ENCODE measurements at regions not wholly inside any gene's neighbourhood (a gene's known extent, or its start where the extent isn't known, plus 50 kb on each side); places are given as distances from the start of the nearest gene placed in this dataset.

DNA sequence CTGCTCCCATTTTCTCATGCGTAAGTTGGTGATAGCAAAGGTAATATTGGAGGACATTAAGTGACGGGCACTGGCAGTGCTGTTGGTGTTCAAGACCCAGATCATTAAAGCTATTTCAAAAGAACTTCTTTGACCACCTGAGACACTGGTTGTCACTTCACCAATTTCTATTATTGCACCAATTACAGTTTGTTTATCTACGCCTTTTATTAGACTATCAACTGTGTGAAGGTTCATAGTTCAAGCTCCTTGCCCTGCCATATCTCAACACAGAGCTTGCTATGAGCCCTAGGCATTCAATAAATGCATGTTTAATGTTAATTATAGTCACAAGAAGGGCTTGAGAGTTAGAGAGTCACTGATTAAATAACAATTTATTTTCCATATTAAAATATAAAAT is 778.7 kb upstream of the HS3ST1 start:
- CTCF ChIA-PET: interaction anchor here (1.3 kb wide), 1 partner anchor 11 kb away, joined by 4 read pairs; no protein-coding TSS in a partner anchor
- Histone ChIP-seq H3K9me3 (ENCODE audit: control extremely low read depth in 1 of 5, control insufficient read depth in 4 of 5, insufficient read depth in 2 of 5, low read depth in 1 of 5, low read length in 4 of 5) (no peaks in the 10 kb centered on the region), H3K4me3 (ENCODE audit: control insufficient read depth in 1 of 7, extremely low read depth in 1 of 7, insufficient read depth in 4 of 7, low read depth in 2 of 7, low read length in 6 of 7) (no peak overlapping the region), H3K4me1 (ENCODE audit: control extremely low read depth in 1 of 4, control insufficient read depth in 4 of 4, insufficient read depth in 4 of 4, low read length in 3 of 4) (peaks cover 0 to 3% (median 1%) of the 10 kb centered on the region in 4 experiments), H3K36me3 (ENCODE audit: control insufficient read depth in 4 of 4, insufficient read depth in 4 of 4, low read length in 3 of 4) (no peaks in the 10 kb centered on the region), H3K27me3 (replicated peaks in 2 of 5; ENCODE audit: control insufficient read depth in 4 of 5, insufficient read depth in 5 of 5, low read length in 4 of 5) (no peaks in the 10 kb centered on the region), H3K27ac (ENCODE audit: insufficient read depth in 1 of 2, low read depth in 1 of 2, low read length in 2 of 2, poor library complexity in 1 of 2, severe bottlenecking in 2 of 2) (no peak overlapping the region)
- 100% methylated on average over 1 of the region's 3 CpGs for WGBS (ENCODE audit: insufficient coverage)
- DNase-seq: no peak
- POLR2A ChIA-PET: no interaction called here

DNA sequence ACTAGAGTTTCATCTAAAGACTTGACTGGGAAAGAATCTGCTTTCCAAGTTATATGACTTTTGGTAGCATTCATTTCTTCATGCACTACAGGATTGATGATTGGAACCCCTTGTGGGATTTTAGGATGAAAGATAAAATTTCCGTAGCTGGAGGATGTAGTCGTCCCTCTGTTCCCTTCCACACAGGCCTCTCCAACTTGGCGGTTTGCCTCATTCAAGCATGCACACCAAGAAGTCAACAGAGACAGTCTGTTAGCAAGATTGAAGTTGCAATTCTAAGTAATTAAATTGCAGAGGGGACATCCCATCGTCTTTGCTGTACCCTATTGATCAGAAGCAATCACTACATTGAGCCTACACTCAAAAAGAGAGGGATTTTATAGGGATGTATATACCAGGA is 777.4 kb upstream of the HS3ST1 start:
- CTCF ChIA-PET: interaction anchor here (0.7 kb wide), 1 partner anchor 79 kb away, joined by 3 read pairs; no protein-coding TSS in a partner anchor
- no peaks in the 10 kb centered on the region for H3K36me3 ChIP-seq (ENCODE audit: control insufficient read depth in 4 of 4, insufficient read depth in 4 of 4, low read length in 3 of 4)

DNA sequence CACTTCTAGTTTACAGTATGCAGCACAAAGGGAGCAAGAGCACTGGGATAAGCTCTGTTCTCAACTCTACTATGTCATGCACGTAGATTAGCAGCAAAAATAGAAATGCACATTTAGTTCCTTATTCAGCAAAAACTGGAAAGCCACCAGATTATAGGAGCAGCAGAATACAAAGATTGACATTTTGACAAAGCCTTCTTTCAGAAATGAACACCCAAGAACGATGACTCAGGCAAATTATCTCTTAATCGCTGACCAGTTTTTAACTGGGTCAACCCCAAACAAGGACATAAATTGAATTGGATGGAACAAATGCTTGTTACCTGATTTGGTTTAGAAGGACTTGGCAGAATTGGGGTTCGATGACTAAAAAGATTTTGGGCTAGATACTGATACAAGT is 775.3 kb upstream of the HS3ST1 start:
- WGBS (ENCODE audit: insufficient coverage): 92% methylated on average over 2 of the region's 4 CpGs
- POLR2A ChIA-PET: no interaction called here

More for the DNA sequence above, 777.4 kb upstream of the HS3ST1 start:
- 100% methylated on average over 1 of the region's 4 CpGs for whole genome bisulfite sequencing (ENCODE audit: insufficient coverage)
- Histone ChIP-seq H3K27me3 (replicated peaks in 2 of 5; ENCODE audit: control insufficient read depth in 4 of 5, insufficient read depth in 5 of 5, low read length in 4 of 5) (no peaks in the 10 kb centered on the region), H3K4me3 (ENCODE audit: control insufficient read depth in 1 of 7, extremely low read depth in 1 of 7, insufficient read depth in 4 of 7, low read depth in 2 of 7, low read length in 6 of 7) (no peak overlapping the region), H3K27ac (ENCODE audit: insufficient read depth in 1 of 2, low read depth in 1 of 2, low read length in 2 of 2, poor library complexity in 1 of 2, severe bottlenecking in 2 of 2) (no peak overlapping the region), H3K9me3 (ENCODE audit: control extremely low read depth in 1 of 5, control insufficient read depth in 4 of 5, insufficient read depth in 2 of 5, low read depth in 1 of 5, low read length in 4 of 5) (no peaks in the 10 kb centered on the region), H3K4me1 (ENCODE audit: control extremely low read depth in 1 of 4, control insufficient read depth in 4 of 4, insufficient read depth in 4 of 4, low read length in 3 of 4) (peaks cover 0 to 3% (median 1%) of the 10 kb centered on the region in 4 experiments)
- POLR2A ChIA-PET: no interaction called here
- DNase-seq: no peak

DNA sequence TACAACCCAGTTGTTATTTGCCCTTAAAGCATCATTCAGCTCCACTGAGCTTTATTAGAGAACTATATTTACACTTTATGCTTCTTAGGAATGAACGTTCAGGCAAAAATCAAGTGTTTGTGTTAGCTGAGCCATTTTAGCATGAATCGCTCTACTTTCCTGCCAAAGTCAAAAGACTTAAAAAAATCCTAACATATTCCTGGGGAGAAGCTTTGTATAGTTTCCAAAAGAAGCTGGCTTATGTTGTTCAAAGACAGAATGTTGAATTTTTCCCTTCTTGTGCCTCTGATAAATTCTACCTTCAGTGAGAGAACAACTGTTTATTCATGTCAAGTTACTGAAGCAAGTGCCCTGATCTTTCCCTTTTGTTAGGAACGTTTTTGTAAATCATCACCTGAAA is 771.5 kb upstream of the HS3ST1 start:
- Histone ChIP-seq H3K4me1 (ENCODE audit: control extremely low read depth in 1 of 4, control insufficient read depth in 4 of 4, insufficient read depth in 4 of 4, low read length in 3 of 4) (no peaks in the 10 kb centered on the region), H3K36me3 (ENCODE audit: control insufficient read depth in 4 of 4, insufficient read depth in 4 of 4, low read length in 3 of 4) (no peaks in the 10 kb centered on the region), H3K27ac (ENCODE audit: insufficient read depth in 1 of 2, low read depth in 1 of 2, low read length in 2 of 2, poor library complexity in 1 of 2, severe bottlenecking in 2 of 2) (no peak overlapping the region), H3K27me3 (replicated peaks in 2 of 5; ENCODE audit: control insufficient read depth in 4 of 5, insufficient read depth in 5 of 5, low read length in 4 of 5) (no peaks in the 10 kb centered on the region), H3K9me3 (ENCODE audit: control extremely low read depth in 1 of 5, control insufficient read depth in 4 of 5, insufficient read depth in 2 of 5, low read depth in 1 of 5, low read length in 4 of 5) (no peaks in the 10 kb centered on the region), H3K4me3 (ENCODE audit: control insufficient read depth in 1 of 7, extremely low read depth in 1 of 7, insufficient read depth in 4 of 7, low read depth in 2 of 7, low read length in 6 of 7) (no peak overlapping the region)
- 94% methylated on average over 2 of the region's 3 CpGs for WGBS (ENCODE audit: insufficient coverage)
- POLR2A ChIA-PET: no interaction called here
- CTCF ChIA-PET: no interaction called here
- DNase-seq: no peak

More for the DNA sequence above, 775.3 kb upstream of the HS3ST1 start:
- Histone ChIP-seq H3K27ac (ENCODE audit: insufficient read depth in 1 of 2, low read depth in 1 of 2, low read length in 2 of 2, poor library complexity in 1 of 2, severe bottlenecking in 2 of 2) (no peak overlapping the region), H3K36me3 (ENCODE audit: control insufficient read depth in 4 of 4, insufficient read depth in 4 of 4, low read length in 3 of 4) (no peaks in the 10 kb centered on the region), H3K4me1 (ENCODE audit: control extremely low read depth in 1 of 4, control insufficient read depth in 4 of 4, insufficient read depth in 4 of 4, low read length in 3 of 4) (peaks cover 0 to 3% (median under 1%) of the 10 kb centered on the region in 4 experiments), H3K27me3 (replicated peaks in 2 of 5; ENCODE audit: control insufficient read depth in 4 of 5, insufficient read depth in 5 of 5, low read length in 4 of 5) (no peaks in the 10 kb centered on the region), H3K9me3 (ENCODE audit: control extremely low read depth in 1 of 5, control insufficient read depth in 4 of 5, insufficient read depth in 2 of 5, low read depth in 1 of 5, low read length in 4 of 5) (no peaks in the 10 kb centered on the region), H3K4me3 (ENCODE audit: control insufficient read depth in 1 of 7, extremely low read depth in 1 of 7, insufficient read depth in 4 of 7, low read depth in 2 of 7, low read length in 6 of 7) (no peak overlapping the region)
- CTCF ChIA-PET: no interaction called here
- no peak for DNase-seq

DNA sequence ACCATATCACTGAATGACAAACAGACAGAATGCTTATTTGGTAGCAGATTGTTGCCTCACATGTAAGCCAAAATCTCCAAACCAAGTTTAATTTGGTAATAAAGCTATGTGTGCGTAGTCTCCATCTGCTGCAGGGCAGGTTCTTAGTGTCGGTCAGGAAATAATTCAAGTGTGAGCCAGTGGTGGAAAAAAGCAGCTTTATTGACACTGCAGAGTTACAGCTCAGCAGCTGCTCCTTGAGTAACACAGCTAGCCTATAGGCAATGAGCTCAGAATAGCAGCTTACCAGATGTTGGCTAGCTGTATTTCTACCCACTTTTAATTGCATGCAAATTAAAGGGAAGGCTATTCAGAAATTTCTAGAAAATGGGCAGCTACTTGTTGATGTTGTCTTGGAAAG is 757.8 kb upstream of the HS3ST1 start:
- no peaks in the 10 kb centered on the region for H3K4me1 ChIP-seq (ENCODE audit: control extremely low read depth in 1 of 4, control insufficient read depth in 4 of 4, insufficient read depth in 4 of 4, low read length in 3 of 4)
- WGBS (ENCODE audit: insufficient coverage): 84% methylated on average over 2 of the region's 2 CpGs
- no peak overlapping the region for H3K27ac ChIP-seq (ENCODE audit: insufficient read depth in 1 of 2, low read depth in 1 of 2, low read length in 2 of 2, poor library complexity in 1 of 2, severe bottlenecking in 2 of 2)
- H3K9me3 ChIP-seq (ENCODE audit: control extremely low read depth in 1 of 5, control insufficient read depth in 4 of 5, insufficient read depth in 2 of 5, low read depth in 1 of 5, low read length in 4 of 5): no peaks in the 10 kb centered on the region
- ChIA-PET CTCF (interaction anchor here (1.0 kb wide), 1 partner anchor 8 kb away, joined by 3 read pairs; no protein-coding TSS in a partner anchor), POLR2A (no interaction called here)
- no peak for DNase-seq
- H3K36me3 ChIP-seq (ENCODE audit: control insufficient read depth in 4 of 4, insufficient read depth in 4 of 4, low read length in 3 of 4): no peaks in the 10 kb centered on the region
- no peak overlapping the region for H3K4me3 ChIP-seq (ENCODE audit: control insufficient read depth in 1 of 7, extremely low read depth in 1 of 7, insufficient read depth in 4 of 7, low read depth in 2 of 7, low read length in 6 of 7)
- no peaks in the 10 kb centered on the region for H3K27me3 ChIP-seq (replicated peaks in 2 of 5; ENCODE audit: control insufficient read depth in 4 of 5, insufficient read depth in 5 of 5, low read length in 4 of 5)

DNA sequence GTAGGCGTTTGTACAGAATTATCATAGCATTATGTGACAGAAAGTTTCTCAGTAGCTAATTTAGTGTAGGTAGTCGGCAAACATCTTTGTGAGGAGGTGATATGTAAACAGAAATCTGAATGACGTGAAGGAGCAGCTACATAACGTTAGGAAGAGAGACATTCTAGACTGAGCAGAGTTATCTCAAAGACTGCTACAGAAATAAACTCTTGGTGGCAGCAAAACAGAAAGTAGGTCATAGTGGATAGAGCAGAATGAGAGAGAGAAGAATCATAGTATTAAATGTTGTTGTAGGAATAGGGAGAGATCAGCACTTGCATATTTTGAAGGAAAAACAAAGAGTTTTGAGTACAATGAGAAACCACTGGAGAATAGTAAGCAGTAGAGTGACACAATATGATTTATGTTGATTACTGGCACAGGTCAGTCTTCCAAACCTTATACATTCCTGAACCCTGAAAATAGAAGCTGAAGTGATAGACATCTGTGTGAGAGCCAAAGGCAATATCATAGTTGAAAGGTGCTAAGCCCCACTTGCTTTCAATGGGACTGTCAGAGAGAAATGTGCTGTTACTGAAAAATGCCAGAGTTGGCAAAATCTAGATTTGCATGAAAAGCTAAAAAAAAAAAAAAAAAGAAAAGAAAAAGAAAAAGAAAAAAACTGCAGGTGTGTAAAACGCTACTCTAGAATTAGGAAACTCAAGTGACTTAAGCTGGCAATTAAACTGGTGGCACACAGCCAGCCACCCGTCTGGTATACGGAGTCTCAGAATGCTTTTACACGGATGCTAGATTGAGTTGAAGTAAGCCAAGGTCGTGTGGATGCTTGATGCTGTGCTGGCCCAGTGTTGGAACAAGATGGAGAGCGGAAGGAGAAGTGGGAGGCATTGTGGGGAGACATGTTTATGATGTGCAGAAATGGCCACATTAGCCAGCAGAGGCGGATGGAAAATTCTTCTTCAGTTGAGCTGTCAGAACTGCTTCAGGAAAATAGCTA is 750.2 kb upstream of the HS3ST1 start:
- Histone ChIP-seq H3K4me3 (ENCODE audit: control insufficient read depth in 1 of 7, extremely low read depth in 1 of 7, insufficient read depth in 4 of 7, low read depth in 2 of 7, low read length in 6 of 7) (no peak overlapping the region), H3K27ac (ENCODE audit: insufficient read depth in 1 of 2, low read depth in 1 of 2, low read length in 2 of 2, poor library complexity in 1 of 2, severe bottlenecking in 2 of 2) (no peak overlapping the region), H3K27me3 (replicated peaks in 2 of 5; ENCODE audit: control insufficient read depth in 4 of 5, insufficient read depth in 5 of 5, low read length in 4 of 5) (no peaks in the 10 kb centered on the region), H3K9me3 (ENCODE audit: control extremely low read depth in 1 of 5, control insufficient read depth in 4 of 5, insufficient read depth in 2 of 5, low read depth in 1 of 5, low read length in 4 of 5) (no peaks in the 10 kb centered on the region), H3K4me1 (ENCODE audit: control extremely low read depth in 1 of 4, control insufficient read depth in 4 of 4, insufficient read depth in 4 of 4, low read length in 3 of 4) (no peaks in the 10 kb centered on the region), H3K36me3 (ENCODE audit: control insufficient read depth in 4 of 4, insufficient read depth in 4 of 4, low read length in 3 of 4) (no peaks in the 10 kb centered on the region)
- WGBS (ENCODE audit: insufficient coverage): 94% methylated on average over 11 of the region's 11 CpGs
- CTCF ChIA-PET: no interaction called here
- DNase-seq: no peak
- POLR2A ChIA-PET: no interaction called here

DNA sequence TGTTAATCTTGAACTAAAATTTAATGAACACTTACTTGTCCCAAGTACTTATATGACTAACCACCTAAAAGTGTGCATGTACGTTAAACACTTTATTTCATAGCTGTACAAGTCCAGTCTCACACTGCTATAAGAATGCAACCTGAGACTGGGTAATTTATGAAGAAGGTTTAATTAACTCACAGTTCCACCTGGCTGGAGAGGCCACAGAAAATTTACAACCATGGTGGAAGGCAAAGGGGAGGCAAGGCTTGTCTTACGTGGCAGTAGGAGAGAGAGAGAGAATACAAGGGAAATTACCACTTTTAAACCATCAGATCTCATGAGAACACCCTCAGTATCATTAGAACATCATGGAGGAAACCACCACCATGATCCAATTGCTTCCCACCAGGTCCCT is 748.7 kb upstream of the HS3ST1 start:
- DNase-seq: no peak
- POLR2A ChIA-PET: no interaction called here
- CTCF ChIA-PET: no interaction called here
- H3K27ac ChIP-seq (ENCODE audit: insufficient read depth in 1 of 2, low read depth in 1 of 2, low read length in 2 of 2, poor library complexity in 1 of 2, severe bottlenecking in 2 of 2): no peak overlapping the region
- H3K4me1 ChIP-seq (ENCODE audit: control extremely low read depth in 1 of 4, control insufficient read depth in 4 of 4, insufficient read depth in 4 of 4, low read length in 3 of 4): no peaks in the 10 kb centered on the region
- WGBS (ENCODE audit: insufficient coverage): no CpG with 5 or more reads among the region's 2 CpGs
- no peak overlapping the region for H3K4me3 ChIP-seq (ENCODE audit: control insufficient read depth in 1 of 7, extremely low read depth in 1 of 7, insufficient read depth in 4 of 7, low read depth in 2 of 7, low read length in 6 of 7)
- no peaks in the 10 kb centered on the region for H3K27me3 ChIP-seq (replicated peaks in 2 of 5; ENCODE audit: control insufficient read depth in 4 of 5, insufficient read depth in 5 of 5, low read length in 4 of 5)
- no peaks in the 10 kb centered on the region for H3K9me3 ChIP-seq (ENCODE audit: control extremely low read depth in 1 of 5, control insufficient read depth in 4 of 5, insufficient read depth in 2 of 5, low read depth in 1 of 5, low read length in 4 of 5)
- H3K36me3 ChIP-seq (ENCODE audit: control insufficient read depth in 4 of 4, insufficient read depth in 4 of 4, low read length in 3 of 4): no peaks in the 10 kb centered on the region
